Vagina (tissue), 2 donors: ENCODE measurements at regions not wholly inside any gene's neighbourhood (a gene's known extent, or its start where the extent isn't known, plus 50 kb on each side); places are given as distances from the start of the nearest gene placed in this dataset.

Source experiments
- CTCF ChIP-seq, 3 experiments: fragments of 450-650 bp in 2 of 3; fragments of 200-600 bp in 1 of 3; sonication (generic) in 1 of 3; IDR thresholded peaks; one replicate each; pipeline ENCODE4 v1.5.1; 2017 to 2019; ENCODE audit warnings: antibody characterized with exemption in 3 of 3, mild to moderate bottlenecking in 2 of 3, moderate library complexity in 2 of 3
- POLR2A ChIP-seq, 2 donors: fragments of 450-650 bp; IDR thresholded peaks; one replicate each; pipeline ENCODE4 v1.6.1; 2017; ENCODE audit warnings: antibody characterized with exemption in 2 of 2, mild to moderate bottlenecking in 2 of 2, moderate library complexity in 2 of 2
- POLR2AphosphoS5 ChIP-seq, 2 donors: sonication (generic); formaldehyde crosslinking; IDR thresholded peaks; one replicate each; pipeline ENCODE4 v1.9.0; 2017; ENCODE audit warnings: antibody characterized with exemption in 2 of 2, mild to moderate bottlenecking in 2 of 2, low read depth in 1 of 2; ENCODE audit not compliant: insufficient read depth in 1 of 2

GRCh38 chr10:44049301-44050015 lies 335.4 kb downstream of the CXCL12 start:
- TF ChIP-seq POLR2A (IDR thresholded peaks at IDR 0.05): no peak
- TF ChIP-seq CTCF (IDR thresholded peaks at IDR 0.05): no peak
- no peak for TF ChIP-seq POLR2AphosphoS5 (IDR thresholded peaks at IDR 0.05; ENCODE audit: insufficient read depth in 1 of 2, low read depth in 1 of 2)
